ENCODE measurements at regions not wholly inside any gene's neighbourhood (a gene's known extent, or its start where the extent isn't known, plus 50 kb on each side); places are given as distances from the start of the nearest gene placed in this dataset.
"Not testable (repeated sequence)": the region's sequence is repeated elsewhere in the genome, so short reads cannot be mapped to it uniquely, and the experiment has no call there.

- DNase-seq: no peak
Measured at GRCh38 chr3:188974856-188975599, 196.7 kb upstream of the TPRG1 start.

DNA sequence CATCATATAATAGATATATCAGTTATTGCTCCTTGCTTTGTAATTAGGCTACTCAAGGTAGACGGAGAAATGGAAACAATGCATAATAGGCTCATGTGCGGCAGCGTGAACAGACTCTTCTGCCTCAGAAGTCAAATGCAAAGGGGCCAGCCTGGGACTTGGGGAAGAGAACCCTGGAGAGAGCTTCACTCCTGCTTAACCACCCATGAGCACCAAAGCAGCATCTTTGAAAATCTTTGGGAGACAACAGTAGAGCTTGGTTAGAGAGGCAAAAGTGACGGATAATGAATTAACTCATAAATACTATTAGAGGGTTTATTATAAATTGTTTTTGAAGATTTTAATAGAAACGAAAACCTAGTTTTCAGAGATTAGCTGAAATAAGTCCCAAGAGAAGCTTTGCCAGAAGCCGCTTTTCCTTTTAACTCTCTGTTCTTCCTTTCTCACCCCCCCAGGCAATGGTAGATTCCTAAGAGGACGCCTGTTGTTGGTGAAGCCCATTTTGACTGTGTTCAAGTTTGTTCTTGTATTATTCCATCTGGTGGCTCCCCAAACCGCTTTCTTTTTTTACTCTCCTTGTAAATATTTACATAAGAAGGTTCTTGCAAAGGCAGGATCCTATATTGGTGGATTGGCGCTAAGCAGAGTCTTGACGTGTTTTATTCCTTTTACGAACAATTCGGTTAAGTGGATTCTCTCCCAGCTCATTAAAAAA lies 196.0 kb upstream of the TPRG1 start:
- no peak for DNase-seq

GRCh38 chr3:188976407-188976806 lies 195.4 kb upstream of the TPRG1 start:
- no peak for DNase-seq

GRCh38 chr3:188978421-188979171 lies 193.2 kb upstream of the TPRG1 start:
- DNase-seq: no peak

GRCh38 chr3:188979248-188979647 lies 192.5 kb upstream of the TPRG1 start:
- DNase-seq: no peak

DNA sequence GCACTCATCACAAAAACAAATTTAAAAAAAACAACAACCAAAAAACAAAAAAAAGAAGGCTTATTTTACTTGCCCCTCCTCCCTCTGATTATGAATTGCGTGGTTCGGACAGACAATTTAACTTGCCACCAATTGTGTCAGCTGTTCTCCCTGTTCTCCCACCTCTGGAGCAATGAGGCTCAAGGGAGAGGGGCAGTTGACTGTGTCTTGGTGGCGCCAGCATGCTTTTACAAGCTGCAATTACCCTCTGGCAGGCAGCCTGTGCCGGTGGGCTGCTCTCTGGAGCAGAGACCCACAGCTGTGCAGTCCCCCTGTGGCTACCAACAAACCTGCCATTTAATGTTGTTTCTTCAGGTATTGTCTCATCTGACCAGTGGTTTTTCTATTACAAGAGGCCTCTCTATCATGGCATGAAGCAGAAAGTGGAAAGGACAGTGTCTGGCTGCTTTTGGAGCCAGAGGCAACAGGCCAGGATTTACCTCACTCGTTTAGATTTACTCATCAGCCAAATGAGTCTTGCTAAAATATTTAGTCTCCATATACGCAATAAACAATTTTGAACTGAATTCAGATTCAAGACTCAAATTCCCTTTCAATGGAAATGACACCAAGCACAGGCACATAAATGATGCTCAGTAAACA lies 192.0 kb upstream of the TPRG1 start:
- no peak for DNase-seq

DNA sequence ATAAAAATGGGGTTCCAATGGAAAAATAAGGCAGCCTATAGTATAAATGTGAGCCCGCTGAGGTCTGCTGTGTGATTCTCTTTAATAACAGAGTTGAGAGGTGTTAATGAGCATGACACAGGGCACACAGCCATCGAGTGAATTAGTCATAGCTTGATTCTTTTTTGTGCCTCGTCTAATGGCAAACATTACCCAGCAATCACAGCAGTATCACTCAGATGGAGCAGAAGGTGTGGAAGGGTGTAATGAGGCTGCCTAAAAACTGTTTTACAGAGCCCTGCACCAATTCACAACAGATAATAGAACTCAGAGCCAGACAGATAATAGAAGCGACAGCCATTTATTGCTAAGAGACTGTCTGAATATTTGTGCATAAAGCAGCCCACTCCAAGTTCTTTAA lies 178.6 kb upstream of the TPRG1 start:
- no peak for DNase-seq

DNA sequence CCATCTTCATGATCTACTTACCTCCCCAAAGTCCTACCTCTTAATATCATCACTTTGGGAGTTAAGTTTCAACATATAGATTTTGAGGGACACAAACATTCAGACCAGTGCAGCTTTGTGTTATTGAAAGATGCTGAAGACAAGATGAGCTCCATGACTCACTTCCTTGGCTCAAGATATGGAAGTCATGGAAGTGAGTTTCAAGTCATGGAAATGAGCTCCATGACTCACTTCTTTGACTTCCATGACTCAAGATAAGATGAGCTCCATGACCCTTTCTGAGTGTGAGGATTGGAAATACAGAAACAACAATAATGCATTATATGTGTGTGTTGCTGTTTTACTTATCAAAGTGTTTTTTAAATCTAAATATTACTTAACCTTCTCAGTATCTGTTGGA lies 170.2 kb upstream of the TPRG1 start:
- DNase-seq: no peak

- DNase-seq: no peak
Measured at GRCh38 chr3:189003410-189003809, 168.4 kb upstream of the TPRG1 start.

DNA sequence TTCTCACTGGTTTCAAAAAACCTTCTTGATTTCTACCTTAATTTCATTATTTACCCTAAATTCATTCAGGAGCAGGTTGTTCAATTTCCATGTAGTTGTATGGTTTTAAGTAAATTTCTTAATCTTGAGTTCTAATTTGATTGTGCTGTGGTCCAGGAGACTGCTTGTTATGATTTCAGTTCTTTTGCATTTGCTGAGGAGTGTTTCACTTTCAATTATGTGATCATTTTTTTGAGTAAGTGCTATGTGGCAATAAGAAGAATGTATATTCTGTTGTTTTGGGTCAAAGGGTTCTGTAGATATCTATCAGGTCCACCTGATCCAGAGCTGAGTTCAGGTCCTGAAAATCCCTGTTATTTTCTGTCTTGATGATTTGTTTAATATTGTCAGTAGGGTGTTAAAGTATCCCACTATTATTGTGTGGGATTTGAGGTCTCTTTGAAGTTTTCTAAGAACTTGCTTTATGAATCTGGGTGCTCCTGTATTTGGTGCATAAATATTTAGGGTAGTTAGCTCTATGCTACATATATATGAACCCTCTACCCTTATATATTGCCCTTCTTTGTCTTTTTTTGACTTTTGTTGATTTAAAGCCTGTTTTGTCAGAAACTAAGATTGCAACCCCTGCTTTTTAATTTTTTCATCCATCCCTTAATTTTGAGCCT lies 158.4 kb upstream of the TPRG1 start:
- DNase-seq: no peak

DNA sequence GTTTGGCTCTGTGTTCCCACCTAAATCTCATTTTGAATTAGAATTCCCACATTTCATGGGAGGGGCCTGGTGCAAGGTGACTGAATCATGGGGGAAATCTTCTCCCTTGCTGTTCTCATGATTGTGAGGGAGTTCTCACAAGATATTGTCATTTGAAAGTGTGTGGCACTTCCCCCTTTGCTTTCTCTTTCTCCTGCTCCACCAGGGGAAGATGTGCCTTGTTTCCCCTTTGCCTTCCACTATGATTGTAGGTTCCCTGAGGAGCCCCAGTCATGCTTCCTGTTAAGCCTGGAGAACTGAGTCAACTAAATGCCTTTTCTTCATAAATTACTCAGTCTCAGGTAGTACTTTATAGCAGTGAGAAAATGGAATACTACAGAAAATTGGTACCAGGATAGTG lies 157.2 kb upstream of the TPRG1 start:
- DNase-seq: no peak

- not testable (repeated sequence) for DNase-seq
Measured at GRCh38 chr3:189022576-189023466, 148.9 kb upstream of the TPRG1 start.

- DNase-seq: no peak
Measured at GRCh38 chr3:189025866-189026265, 145.9 kb upstream of the TPRG1 start.

- no peak for DNase-seq
Measured at GRCh38 chr3:189027626-189028155, 144.1 kb upstream of the TPRG1 start.

GRCh38 chr3:189038773-189039745 lies 132.7 kb upstream of the TPRG1 start:
- no peak for DNase-seq

DNA sequence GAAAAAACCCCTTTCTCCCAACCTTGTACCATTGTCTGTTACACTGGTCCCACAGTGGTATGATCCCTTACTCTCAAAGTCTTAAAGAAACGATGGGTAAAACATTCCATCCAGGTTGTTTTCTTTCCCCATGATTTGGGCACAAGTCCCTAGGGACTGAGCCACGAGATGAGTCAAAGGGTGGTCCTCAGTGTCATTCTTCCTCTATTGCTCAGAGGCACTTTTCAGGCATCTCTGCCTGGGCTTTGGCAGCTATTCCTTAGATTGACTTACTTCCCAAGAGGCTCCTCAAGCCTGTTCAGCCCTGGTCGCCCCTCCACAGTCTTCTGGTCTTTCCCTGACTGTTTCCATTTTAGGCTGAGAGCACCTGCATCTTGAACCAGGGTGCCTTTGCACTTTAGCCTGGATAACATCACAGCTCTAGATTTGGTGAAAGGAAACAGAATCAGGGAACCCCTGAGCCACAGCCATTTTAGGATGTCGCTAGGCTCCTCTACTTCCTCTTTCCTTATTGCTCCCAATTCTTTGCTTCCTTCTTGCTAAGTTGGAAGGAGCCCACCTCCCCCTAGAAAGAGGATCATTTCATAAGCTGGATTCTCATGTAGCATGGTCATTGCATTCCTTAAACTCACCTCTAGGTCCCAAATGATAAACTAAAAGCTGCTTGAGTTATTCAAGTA lies 131.0 kb upstream of the TPRG1 start:
- DNase-seq: no peak

DNA sequence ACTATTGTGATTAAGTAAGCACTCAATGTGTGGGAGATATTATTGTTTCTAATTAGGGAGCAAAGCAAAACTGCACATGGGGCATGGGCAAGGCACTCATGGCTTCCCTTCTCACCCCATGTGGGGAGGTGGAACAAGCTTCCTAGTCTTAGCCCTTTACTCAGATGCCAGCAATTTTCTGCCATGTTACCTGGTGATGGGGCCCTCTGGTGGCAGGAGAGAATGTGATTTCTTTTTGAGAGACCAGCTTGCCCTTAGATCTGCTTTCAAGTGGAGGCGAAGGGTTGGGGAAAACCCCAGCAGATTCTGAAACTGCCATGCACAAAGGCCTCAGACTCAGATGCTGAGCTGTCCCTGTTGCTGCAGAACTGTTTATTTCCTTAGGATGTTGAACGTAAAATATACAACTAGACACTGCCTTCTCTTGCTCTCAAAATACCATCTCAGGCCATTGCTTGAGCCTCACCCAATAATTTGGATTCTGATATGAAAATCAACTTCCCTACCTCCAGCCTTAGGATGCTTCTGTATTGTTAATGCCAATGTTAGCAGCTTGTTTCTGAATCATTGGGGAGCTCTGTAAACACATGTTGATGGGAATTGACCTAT lies 130.2 kb upstream of the TPRG1 start:
- peak; percentile 62 for DNase-seq

DNA sequence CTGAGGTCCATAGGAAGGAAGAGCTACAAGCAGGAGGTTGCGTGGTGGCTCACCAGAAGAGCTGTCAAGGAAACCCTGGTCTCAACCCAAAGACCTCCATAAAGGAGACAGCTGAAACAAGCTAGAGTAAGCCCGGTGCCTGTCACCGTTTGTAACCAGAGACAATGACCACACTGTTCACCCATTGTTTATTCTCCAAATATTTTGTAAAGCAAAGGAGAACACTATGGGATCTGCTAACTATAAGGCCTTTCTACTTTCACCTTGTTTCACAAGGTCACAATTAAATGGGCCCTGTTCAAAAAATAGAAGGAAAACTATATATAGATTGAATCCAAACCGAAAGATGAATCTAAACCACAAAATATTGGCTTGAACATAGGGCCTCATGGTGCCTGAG lies 128.9 kb upstream of the TPRG1 start:
- DNase-seq: no peak
